GM21360 (cell line): ENCODE measurements at regions not wholly inside any gene's neighbourhood (a gene's known extent, or its start where the extent isn't known, plus 50 kb on each side); places are given as distances from the start of the nearest gene placed in this dataset.

Experiments
- ATAC-seq: cut with Tn5 transposase; IDR thresholded peaks from one replicate; pipeline ENCODE4 v1.9.1; 2021; ENCODE audit warnings: mild to moderate bottlenecking, moderate library complexity; ENCODE audit not compliant: unreplicated experiment

GRCh38 chr2:18797133-18797845 is 207.9 kb upstream of the NT5C1B start:
- ATAC-seq: no peak

- no peak for ATAC-seq
Observed at GRCh38 chr2:18795906-18796305, 206.5 kb upstream of the NT5C1B start.

GRCh38 chr2:18792684-18793083 is 203.3 kb upstream of the NT5C1B start:
- no peak for ATAC-seq

- ATAC-seq: no peak
Observed at GRCh38 chr2:18792226-18792629, 202.9 kb upstream of the NT5C1B start.

GRCh38 chr2:18791172-18791797 is 201.9 kb upstream of the NT5C1B start:
- ATAC-seq: no peak

GRCh38 chr2:18790509-18791171 is 201.3 kb upstream of the NT5C1B start:
- ATAC-seq: no peak

- ATAC-seq: no peak
Observed at GRCh38 chr2:18788592-18788991, 199.2 kb upstream of the NT5C1B start.

- no peak for ATAC-seq
Observed at GRCh38 chr2:18787726-18788125, 198.4 kb upstream of the NT5C1B start.

GRCh38 chr2:18784245-18784644 is 194.9 kb upstream of the NT5C1B start:
- ATAC-seq: no peak

GRCh38 chr2:18781541-18782280 is 192.3 kb upstream of the NT5C1B start:
- ATAC-seq: no peak

- ATAC-seq: no peak
Observed at GRCh38 chr2:18777250-18777812, 188.0 kb upstream of the NT5C1B start.

- ATAC-seq: no peak
Observed at GRCh38 chr2:18771212-18771611, 181.8 kb upstream of the NT5C1B start.

GRCh38 chr2:18763338-18763737 is 174.0 kb upstream of the NT5C1B start:
- ATAC-seq: no peak

GRCh38 chr2:18762667-18763066 is 173.3 kb upstream of the NT5C1B start:
- no peak for ATAC-seq

- no peak for ATAC-seq
Observed at GRCh38 chr2:18754286-18754685, 164.9 kb upstream of the NT5C1B start.

GRCh38 chr2:18753722-18754121 is 164.4 kb upstream of the NT5C1B start:
- ATAC-seq: no peak

- ATAC-seq: no peak
Observed at GRCh38 chr2:18752667-18753422, 163.5 kb upstream of the NT5C1B start.

GRCh38 chr2:18752022-18752493 is 162.7 kb upstream of the NT5C1B start:
- no peak for ATAC-seq

GRCh38 chr2:18750672-18751554 is 161.5 kb upstream of the NT5C1B start:
- ATAC-seq: no peak
